ENCODE measurements at regions not wholly inside any gene's neighbourhood (a gene's known extent, or its start where the extent isn't known, plus 50 kb on each side); places are given as distances from the start of the nearest gene placed in this dataset.

DNA sequence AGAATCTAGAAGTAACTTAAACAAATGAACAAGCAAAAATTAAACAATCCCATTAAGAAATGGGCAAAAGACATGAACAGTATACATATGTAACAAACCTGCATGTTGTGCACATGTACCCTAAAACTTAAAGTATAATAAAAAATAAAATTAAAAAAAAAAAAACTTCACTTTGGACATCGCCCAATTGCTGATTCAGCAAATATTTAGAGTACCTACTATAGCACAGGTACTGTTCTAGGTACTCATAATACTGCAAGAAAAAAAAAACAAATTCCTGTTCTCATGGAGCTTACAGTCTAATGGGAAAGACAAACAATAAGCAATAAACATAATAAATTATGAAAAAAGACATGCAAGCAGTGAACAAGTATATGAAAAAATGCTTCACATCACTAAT, 501.5 kb upstream of the HS3ST5 start:
- H3K79me2 ChIP-seq (ENCODE audit: low read depth) = no peaks in the 10 kb centered on the region
- Mint-ChIP-seq H3K36me3 (no peaks in the 10 kb centered on the region), H3K27ac (no peak overlapping the region), H3K27me3 (ENCODE audit: insufficient read depth, low read depth) (no peaks in the 10 kb centered on the region), H3K9me3 (peaks cover 2% of the 10 kb centered on the region), H3K4me1 (no peaks in the 10 kb centered on the region), H3K4me3 (no peak overlapping the region)
- no peaks in the 10 kb centered on the region for H3K36me3 ChIP-seq
- no peak overlapping the region for H3K4me2 ChIP-seq
- H3K9ac ChIP-seq = no peak overlapping the region
- no peak overlapping the region for H3K27ac ChIP-seq
- H3F3A ChIP-seq (ENCODE audit: low read depth) = no peaks in the 10 kb centered on the region
- no peak overlapping the region for H3K4me3 ChIP-seq
- no peaks in the 10 kb centered on the region for H3K9me3 ChIP-seq (ENCODE audit: low read depth)
- no peaks in the 10 kb centered on the region for H3K27me3 ChIP-seq
- no peak for DNase-seq (ENCODE audit: low spot score)
- TF ChIP-seq EZH2 (IDR thresholded peaks at IDR 0.05) = no peak
- TF ChIP-seq EZH2phosphoT487 (IDR thresholded peaks at IDR 0.05) = no peak
- TF ChIP-seq, protein P1, sequence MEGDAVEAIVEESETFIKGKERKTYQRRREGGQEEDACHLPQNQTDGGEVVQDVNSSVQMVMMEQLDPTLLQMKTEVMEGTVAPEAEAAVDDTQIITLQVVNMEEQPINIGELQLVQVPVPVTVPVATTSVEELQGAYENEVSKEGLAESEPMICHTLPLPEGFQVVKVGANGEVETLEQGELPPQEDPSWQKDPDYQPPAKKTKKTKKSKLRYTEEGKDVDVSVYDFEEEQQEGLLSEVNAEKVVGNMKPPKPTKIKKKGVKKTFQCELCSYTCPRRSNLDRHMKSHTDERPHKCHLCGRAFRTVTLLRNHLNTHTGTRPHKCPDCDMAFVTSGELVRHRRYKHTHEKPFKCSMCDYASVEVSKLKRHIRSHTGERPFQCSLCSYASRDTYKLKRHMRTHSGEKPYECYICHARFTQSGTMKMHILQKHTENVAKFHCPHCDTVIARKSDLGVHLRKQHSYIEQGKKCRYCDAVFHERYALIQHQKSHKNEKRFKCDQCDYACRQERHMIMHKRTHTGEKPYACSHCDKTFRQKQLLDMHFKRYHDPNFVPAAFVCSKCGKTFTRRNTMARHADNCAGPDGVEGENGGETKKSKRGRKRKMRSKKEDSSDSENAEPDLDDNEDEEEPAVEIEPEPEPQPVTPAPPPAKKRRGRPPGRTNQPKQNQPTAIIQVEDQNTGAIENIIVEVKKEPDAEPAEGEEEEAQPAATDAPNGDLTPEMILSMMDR (IDR thresholded peaks at IDR 0.05) = no peak
- no peaks in the 10 kb centered on the region for H3K4me1 ChIP-seq
- no peak overlapping the region for H2AFZ ChIP-seq (replicated peaks)
- no peaks in the 10 kb centered on the region for H4K20me1 ChIP-seq (ENCODE audit: low read depth)

DNA sequence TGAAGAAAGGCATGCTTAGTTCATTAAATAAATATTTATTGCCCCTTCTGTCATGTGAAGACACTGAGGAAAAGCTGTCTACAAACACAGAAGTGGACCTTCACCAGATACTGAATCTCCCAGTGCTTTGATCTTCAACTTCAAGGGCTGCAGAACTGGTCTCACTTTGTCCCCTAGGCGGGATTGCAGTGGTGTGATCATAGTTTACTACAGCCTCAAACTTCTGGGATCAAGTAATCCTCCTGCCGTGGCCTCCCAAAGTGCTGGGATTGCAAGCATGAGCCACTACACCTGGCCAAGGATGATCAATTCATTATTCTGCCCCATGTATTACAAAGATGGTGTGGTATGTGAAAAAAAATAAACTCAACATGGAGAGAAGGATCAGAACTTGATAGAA, 496.2 kb upstream of the HS3ST5 start:
- Histone ChIP-seq H2AFZ (replicated peaks) (no peak overlapping the region), H4K20me1 (ENCODE audit: low read depth) (no peaks in the 10 kb centered on the region), H3K36me3 (no peaks in the 10 kb centered on the region), H3F3A (ENCODE audit: low read depth) (no peaks in the 10 kb centered on the region), H3K4me1 (no peaks in the 10 kb centered on the region), H3K4me2 (no peak overlapping the region), H3K27ac (no peak overlapping the region), H3K9ac (no peak overlapping the region), H3K4me3 (no peak overlapping the region), H3K79me2 (ENCODE audit: low read depth) (no peaks in the 10 kb centered on the region), H3K9me3 (ENCODE audit: low read depth) (no peaks in the 10 kb centered on the region), H3K27me3 (no peaks in the 10 kb centered on the region)
- no peaks in the 10 kb centered on the region for H3K4me1 Mint-ChIP-seq
- no peaks in the 10 kb centered on the region for H3K36me3 Mint-ChIP-seq
- H3K27ac Mint-ChIP-seq = no peak overlapping the region
- DNase-seq (ENCODE audit: low spot score) = no peak
- no peaks in the 10 kb centered on the region for H3K27me3 Mint-ChIP-seq (ENCODE audit: insufficient read depth, low read depth)
- no peak overlapping the region for H3K4me3 Mint-ChIP-seq
- peaks cover 2% of the 10 kb centered on the region for H3K9me3 Mint-ChIP-seq
- TF ChIP-seq, protein P1 (IDR thresholded peaks at IDR 0.05) = no peak
- no peak for TF ChIP-seq EZH2phosphoT487 (IDR thresholded peaks at IDR 0.05)
- no peak for TF ChIP-seq EZH2 (IDR thresholded peaks at IDR 0.05)

DNA sequence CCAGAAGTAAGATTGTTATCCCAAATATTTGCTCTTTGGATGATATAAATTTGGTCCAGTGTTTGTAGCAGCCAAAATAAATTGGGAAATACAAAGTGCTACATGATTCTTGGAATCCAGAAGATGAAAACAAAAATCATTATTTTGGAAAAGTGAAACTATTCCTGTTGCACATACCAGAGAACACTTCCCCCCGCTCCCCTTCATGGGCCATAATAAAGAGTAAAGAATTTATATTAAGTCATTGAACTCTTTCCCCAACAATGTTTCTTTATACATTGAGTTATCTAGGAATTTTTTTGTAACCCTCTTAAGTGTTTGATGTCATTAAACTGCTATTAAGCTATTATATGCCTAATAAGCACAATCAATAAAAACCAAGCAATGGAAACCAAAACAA, 490.4 kb upstream of the HS3ST5 start:
- no peaks in the 10 kb centered on the region for H3K36me3 Mint-ChIP-seq
- Histone ChIP-seq H3K9me3 (ENCODE audit: low read depth) (no peaks in the 10 kb centered on the region), H2AFZ (replicated peaks) (no peak overlapping the region), H3K4me3 (no peak overlapping the region), H3K4me1 (no peaks in the 10 kb centered on the region), H3F3A (ENCODE audit: low read depth) (no peaks in the 10 kb centered on the region), H3K27ac (no peak overlapping the region), H4K20me1 (ENCODE audit: low read depth) (no peaks in the 10 kb centered on the region), H3K36me3 (no peaks in the 10 kb centered on the region), H3K4me2 (no peak overlapping the region), H3K79me2 (ENCODE audit: low read depth) (no peaks in the 10 kb centered on the region), H3K9ac (no peak overlapping the region), H3K27me3 (no peaks in the 10 kb centered on the region)
- no peak for DNase-seq (ENCODE audit: low spot score)
- H3K4me1 Mint-ChIP-seq = no peaks in the 10 kb centered on the region
- H3K4me3 Mint-ChIP-seq = no peak overlapping the region
- TF ChIP-seq, protein P1 (IDR thresholded peaks at IDR 0.05) = no peak
- TF ChIP-seq EZH2phosphoT487 (IDR thresholded peaks at IDR 0.05) (no peak), EZH2 (IDR thresholded peaks at IDR 0.05) (no peak)
- no peak overlapping the region for H3K27ac Mint-ChIP-seq
- H3K27me3 Mint-ChIP-seq (ENCODE audit: insufficient read depth, low read depth) = no peaks in the 10 kb centered on the region
- H3K9me3 Mint-ChIP-seq = no peaks in the 10 kb centered on the region

DNA sequence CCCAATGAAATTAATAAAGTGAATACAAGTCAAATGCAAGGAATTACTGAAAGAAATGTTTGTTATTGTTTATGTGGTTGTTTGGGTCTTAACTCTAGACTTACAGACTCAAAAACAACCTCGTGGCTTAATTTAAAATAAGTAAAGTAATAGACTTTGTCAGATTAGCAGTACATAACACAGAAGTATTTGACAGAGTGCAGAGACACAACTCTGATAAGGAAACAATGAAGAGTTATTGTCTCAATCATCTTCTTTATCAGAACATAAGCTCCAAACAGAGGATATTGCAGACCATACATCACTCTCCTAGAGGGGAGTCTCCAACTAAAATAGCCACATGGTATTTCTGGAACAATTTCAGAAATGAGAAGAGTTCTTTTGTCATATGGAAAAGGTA, 487.7 kb upstream of the HS3ST5 start:
- Mint-ChIP-seq H3K9me3 (no peaks in the 10 kb centered on the region), H3K27ac (no peak overlapping the region), H3K27me3 (ENCODE audit: insufficient read depth, low read depth) (no peaks in the 10 kb centered on the region), H3K36me3 (no peaks in the 10 kb centered on the region), H3K4me3 (no peak overlapping the region), H3K4me1 (no peaks in the 10 kb centered on the region)
- Histone ChIP-seq H3K36me3 (no peaks in the 10 kb centered on the region), H3K27ac (no peak overlapping the region), H3F3A (ENCODE audit: low read depth) (no peaks in the 10 kb centered on the region), H2AFZ (replicated peaks) (no peak overlapping the region), H3K9me3 (ENCODE audit: low read depth) (no peaks in the 10 kb centered on the region), H3K9ac (no peak overlapping the region), H3K79me2 (ENCODE audit: low read depth) (no peaks in the 10 kb centered on the region), H3K27me3 (no peaks in the 10 kb centered on the region), H4K20me1 (ENCODE audit: low read depth) (no peaks in the 10 kb centered on the region), H3K4me2 (no peak overlapping the region), H3K4me3 (no peak overlapping the region), H3K4me1 (no peaks in the 10 kb centered on the region)
- DNase-seq (ENCODE audit: low spot score) = no peak
- TF ChIP-seq EZH2 (IDR thresholded peaks at IDR 0.05) (no peak), EZH2phosphoT487 (IDR thresholded peaks at IDR 0.05) (no peak)
- TF ChIP-seq, protein P1 (IDR thresholded peaks at IDR 0.05) = no peak

All from neural progenitor cell (in vitro differentiated cells).